SIG-M5 treated with dmso at 0.1 percent for 504 hours (cell line): ENCODE measurements at regions not wholly inside any gene's neighbourhood (a gene's known extent, or its start where the extent isn't known, plus 50 kb on each side); places are given as distances from the start of the nearest gene placed in this dataset.

Experiments used
- DNase-seq: peaks from one replicate; lab custom pipeline; 2025; ENCODE audit not compliant: unreplicated experiment; lab: John Stamatoyannopoulos, UW

GRCh38 chr18:27652480-27653121 is 467.5 kb upstream of the CHST9 start:
- no peak for DNase-seq

- DNase-seq = no peak
These were observed 464.5 kb upstream of the CHST9 start for GRCh38 chr18:27649621-27650020.

- no peak for DNase-seq
These were observed 460.8 kb upstream of the CHST9 start for GRCh38 chr18:27645929-27646328.

GRCh38 chr18:27636576-27637085 is 451.5 kb upstream of the CHST9 start:
- DNase-seq = no peak

- no peak for DNase-seq
These were observed 447.6 kb upstream of the CHST9 start for GRCh38 chr18:27632706-27633105.

- no peak for DNase-seq
These were observed 442.8 kb upstream of the CHST9 start for GRCh38 chr18:27627927-27628326.

- no peak for DNase-seq
These were observed 436.3 kb upstream of the CHST9 start for GRCh38 chr18:27621236-27621890.

- DNase-seq = no peak
These were observed 434.8 kb upstream of the CHST9 start for GRCh38 chr18:27619906-27620305.

- no peak for DNase-seq
These were observed 434.1 kb upstream of the CHST9 start for GRCh38 chr18:27619090-27619772.

GRCh38 chr18:27616324-27616723 is 431.2 kb upstream of the CHST9 start:
- no peak for DNase-seq

- no peak for DNase-seq
These were observed 430.1 kb upstream of the CHST9 start for GRCh38 chr18:27614951-27615844.

GRCh38 chr18:27609221-27609620 is 424.1 kb upstream of the CHST9 start:
- no peak for DNase-seq

GRCh38 chr18:27608742-27609141 is 423.6 kb upstream of the CHST9 start:
- DNase-seq = no peak

GRCh38 chr18:27608174-27608573 is 423.1 kb upstream of the CHST9 start:
- no peak for DNase-seq

GRCh38 chr18:27606741-27607140 is 421.6 kb upstream of the CHST9 start:
- DNase-seq = no peak

- peak; percentile 64 for DNase-seq
These were observed 420.2 kb upstream of the CHST9 start for GRCh38 chr18:27605107-27605834.

GRCh38 chr18:27604583-27604982 is 419.5 kb upstream of the CHST9 start:
- no peak for DNase-seq

GRCh38 chr18:27602092-27602491 is 417.0 kb upstream of the CHST9 start:
- DNase-seq = no peak

- no peak for DNase-seq
These were observed 415.1 kb upstream of the CHST9 start for GRCh38 chr18:27600245-27600644.

- DNase-seq = peak; percentile 30
These were observed 414.2 kb upstream of the CHST9 start for GRCh38 chr18:27599202-27599829.
